Thyroid gland (tissue), 4 donors: ENCODE measurements at regions not wholly inside any gene's neighbourhood (a gene's known extent, or its start where the extent isn't known, plus 50 kb on each side); places are given as distances from the start of the nearest gene placed in this dataset.

Experiments used
- POLR2A ChIP-seq, 2 donors: fragments of 450-650 bp; IDR thresholded peaks; one replicate each; pipeline ENCODE4 v1.6.1; 2017; ENCODE audit warnings: antibody characterized with exemption in 2 of 2, mild to moderate bottlenecking in 2 of 2, moderate library complexity in 1 of 2
- TF ChIP-seq, protein P1 (sequence below), 6 experiments: fragments of 200-600 bp in 3 of 6; fragments of 450-650 bp in 3 of 6; sonication (generic) in 3 of 6; IDR thresholded peaks; one replicate each; pipeline ENCODE4 v1.5.1; 2016 to 2019; ENCODE audit warnings: antibody characterized with exemption in 6 of 6, mild to moderate bottlenecking in 2 of 6, inconsistent platforms in 1 of 6, moderate library complexity in 1 of 6

DNA sequence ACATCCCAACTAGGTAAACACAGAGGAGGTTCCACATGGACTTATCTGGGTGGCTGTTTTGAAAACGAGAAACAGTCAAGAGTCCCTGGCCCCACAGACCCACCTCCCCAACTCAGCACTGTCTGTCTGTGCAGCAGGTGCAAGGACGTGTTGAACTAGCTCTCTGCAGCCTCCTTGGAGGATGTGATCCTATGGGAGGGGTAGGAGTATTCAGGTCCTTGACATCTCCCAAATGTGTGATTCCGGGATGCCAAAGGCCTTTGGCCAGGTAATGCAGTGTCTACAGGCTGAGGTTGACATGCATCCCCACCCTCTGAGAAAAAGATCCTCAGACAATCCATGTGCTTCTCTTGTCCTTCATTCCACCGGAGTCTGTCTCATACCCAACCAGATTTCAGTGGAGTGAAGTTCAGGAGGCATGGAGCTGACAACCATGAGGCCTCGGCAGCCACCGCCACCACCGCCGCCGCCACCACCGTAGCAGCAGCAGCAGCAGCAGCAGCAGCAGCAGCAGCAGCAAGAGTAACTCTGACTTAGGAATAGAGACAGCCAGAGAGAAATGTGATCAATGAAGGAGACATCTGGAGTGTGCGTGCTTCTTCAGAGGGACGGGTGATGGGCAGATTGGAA, 151.6 kb upstream of the CAMK1G start:
- TF ChIP-seq POLR2A (IDR thresholded peaks at IDR 0.05): no peak
- TF ChIP-seq, protein P1, sequence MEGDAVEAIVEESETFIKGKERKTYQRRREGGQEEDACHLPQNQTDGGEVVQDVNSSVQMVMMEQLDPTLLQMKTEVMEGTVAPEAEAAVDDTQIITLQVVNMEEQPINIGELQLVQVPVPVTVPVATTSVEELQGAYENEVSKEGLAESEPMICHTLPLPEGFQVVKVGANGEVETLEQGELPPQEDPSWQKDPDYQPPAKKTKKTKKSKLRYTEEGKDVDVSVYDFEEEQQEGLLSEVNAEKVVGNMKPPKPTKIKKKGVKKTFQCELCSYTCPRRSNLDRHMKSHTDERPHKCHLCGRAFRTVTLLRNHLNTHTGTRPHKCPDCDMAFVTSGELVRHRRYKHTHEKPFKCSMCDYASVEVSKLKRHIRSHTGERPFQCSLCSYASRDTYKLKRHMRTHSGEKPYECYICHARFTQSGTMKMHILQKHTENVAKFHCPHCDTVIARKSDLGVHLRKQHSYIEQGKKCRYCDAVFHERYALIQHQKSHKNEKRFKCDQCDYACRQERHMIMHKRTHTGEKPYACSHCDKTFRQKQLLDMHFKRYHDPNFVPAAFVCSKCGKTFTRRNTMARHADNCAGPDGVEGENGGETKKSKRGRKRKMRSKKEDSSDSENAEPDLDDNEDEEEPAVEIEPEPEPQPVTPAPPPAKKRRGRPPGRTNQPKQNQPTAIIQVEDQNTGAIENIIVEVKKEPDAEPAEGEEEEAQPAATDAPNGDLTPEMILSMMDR (IDR thresholded peaks at IDR 0.05): no peak
